ENCODE measurements at regions not wholly inside any gene's neighbourhood (a gene's known extent, or its start where the extent isn't known, plus 50 kb on each side); places are given as distances from the start of the nearest gene placed in this dataset.

- TF ChIP-seq CTCF (conservative IDR thresholded peaks at IDR 0.05; ENCODE audit: low read length) (no peak), EZH2phosphoT487 (IDR thresholded peaks at IDR 0.05; ENCODE audit: borderline replicate concordance) (no peak)
These were observed 82.9 kb downstream of the KLF6 start for GRCh38 chr10:3702056-3702546.
